ENCODE measurements at regions not wholly inside any gene's neighbourhood (a gene's known extent, or its start where the extent isn't known, plus 50 kb on each side); places are given as distances from the start of the nearest gene placed in this dataset.

DNA sequence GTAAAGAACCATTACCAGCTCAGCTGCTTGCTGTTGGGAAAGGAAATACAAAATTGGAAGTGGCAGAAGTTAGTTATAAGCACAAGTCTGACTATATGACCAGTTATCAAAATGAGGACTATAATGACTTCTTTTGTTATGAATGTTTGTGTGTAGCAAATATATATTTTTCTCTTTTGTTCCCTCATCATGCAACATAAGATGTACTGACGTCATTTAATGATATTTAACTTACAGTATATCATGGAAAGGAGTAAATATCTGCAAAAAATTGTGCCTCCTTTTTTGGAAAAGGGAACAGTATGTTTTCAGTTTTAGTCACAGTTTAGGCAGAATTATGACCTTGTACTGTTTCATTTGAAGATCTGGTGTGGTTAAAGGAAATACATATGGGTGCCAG lies 356.3 kb upstream of the SLITRK5 start:
- TF ChIP-seq CTCF (IDR thresholded peaks at IDR 0.05; ENCODE audit: unreplicated experiment): no peak
- Mint-ChIP-seq H3K27me3 (ENCODE audit: low read depth) (no peaks in the 10 kb centered on the region), H3K27ac (no peak overlapping the region), H3K9me3 (no peaks in the 10 kb centered on the region), H3K36me3 (no peaks in the 10 kb centered on the region), H3K4me3 (no peak overlapping the region), H3K4me1 (no peaks in the 10 kb centered on the region)
- DNase-seq (ENCODE audit: low spot score in 2 of 2, unreplicated experiment in 2 of 2): no peak

- no peak for TF ChIP-seq CTCF (IDR thresholded peaks at IDR 0.05; ENCODE audit: unreplicated experiment)
- no peak for DNase-seq (ENCODE audit: low spot score in 2 of 2, unreplicated experiment in 2 of 2)
- Mint-ChIP-seq H3K4me1 (peaks cover 3% of the 10 kb centered on the region), H3K9me3 (peaks cover 13% of the 10 kb centered on the region), H3K27ac (no peak overlapping the region), H3K36me3 (no peaks in the 10 kb centered on the region), H3K4me3 (no peak overlapping the region), H3K27me3 (ENCODE audit: low read depth) (no peaks in the 10 kb centered on the region)
These were observed 348.8 kb upstream of the SLITRK5 start for GRCh38 chr13:87322386-87322785.

DNA sequence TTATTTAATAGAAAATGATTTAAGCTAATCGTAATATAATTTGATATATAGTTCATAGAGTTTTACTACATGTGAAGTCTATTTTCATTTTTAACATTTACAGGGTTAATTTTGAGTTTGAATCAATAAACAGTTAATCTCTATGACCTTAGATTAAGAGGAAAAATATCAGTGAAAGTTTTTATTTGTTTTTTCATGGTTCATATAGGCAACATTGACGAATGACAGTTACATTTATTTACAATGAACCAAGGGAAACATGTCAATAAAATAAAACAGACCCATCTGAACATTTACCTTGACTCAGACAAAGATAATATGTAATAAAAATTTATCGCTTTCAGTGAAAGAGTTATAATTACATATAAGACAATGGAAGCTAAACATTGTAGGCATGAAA lies 346.6 kb upstream of the SLITRK5 start:
- Mint-ChIP-seq H3K9me3 (peaks cover 13% of the 10 kb centered on the region), H3K4me3 (no peak overlapping the region), H3K27me3 (ENCODE audit: low read depth) (no peaks in the 10 kb centered on the region), H3K27ac (no peak overlapping the region), H3K36me3 (no peaks in the 10 kb centered on the region), H3K4me1 (peaks cover 3% of the 10 kb centered on the region)
- TF ChIP-seq CTCF (IDR thresholded peaks at IDR 0.05; ENCODE audit: unreplicated experiment): no peak
- no peak for DNase-seq (ENCODE audit: low spot score in 2 of 2, unreplicated experiment in 2 of 2)

DNA sequence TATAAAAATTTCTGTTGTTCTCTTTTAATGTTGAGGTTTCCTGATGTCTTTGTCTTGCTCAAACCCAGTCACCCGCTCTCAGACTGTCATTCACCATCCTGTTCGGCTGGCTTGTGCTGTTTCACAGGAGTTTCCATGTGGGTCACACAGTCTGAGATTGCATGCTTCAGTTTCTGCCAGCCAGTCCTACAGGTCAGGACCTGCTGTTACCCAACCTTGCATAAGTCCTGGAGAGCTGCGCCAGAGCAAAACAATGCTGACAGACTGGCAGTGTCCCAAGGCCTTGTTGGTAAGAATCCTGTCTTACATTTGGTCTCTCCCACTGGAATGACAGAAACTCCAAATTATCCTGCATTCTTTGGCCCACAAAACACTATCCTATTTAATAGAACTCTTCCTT lies 340.0 kb upstream of the SLITRK5 start:
- H3K4me3 Mint-ChIP-seq: no peak overlapping the region
- no peak for DNase-seq (ENCODE audit: low spot score in 2 of 2, unreplicated experiment in 2 of 2)
- H3K9me3 Mint-ChIP-seq: peaks cover 26% of the 10 kb centered on the region
- no peak for TF ChIP-seq CTCF (IDR thresholded peaks at IDR 0.05; ENCODE audit: unreplicated experiment)
- no peak overlapping the region for H3K27ac Mint-ChIP-seq
- H3K36me3 Mint-ChIP-seq: no peaks in the 10 kb centered on the region
- H3K4me1 Mint-ChIP-seq: peaks cover 1% of the 10 kb centered on the region
- no peaks in the 10 kb centered on the region for H3K27me3 Mint-ChIP-seq (ENCODE audit: low read depth)

DNA sequence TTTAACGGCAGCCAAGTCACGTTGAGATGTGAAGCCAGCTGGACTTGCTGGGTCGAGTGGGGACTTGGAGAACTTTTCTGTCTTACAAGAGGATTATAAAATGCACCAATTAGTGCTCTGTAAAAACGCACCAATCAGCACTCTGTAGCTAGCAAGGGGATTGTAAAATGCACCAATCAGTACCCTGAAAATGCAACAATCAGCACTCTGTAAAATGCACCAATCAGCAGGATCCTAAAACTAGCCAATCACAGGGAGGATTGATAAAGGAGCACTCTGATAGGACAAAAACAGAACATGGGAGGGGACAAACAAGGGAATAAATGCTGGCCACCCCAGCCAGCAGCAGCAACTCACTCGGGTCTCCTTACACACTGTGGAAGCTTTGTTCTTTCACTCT lies 337.6 kb upstream of the SLITRK5 start:
- H3K27ac Mint-ChIP-seq: no peak overlapping the region

More for the DNA sequence above, 337.6 kb upstream of the SLITRK5 start:
- no peaks in the 10 kb centered on the region for H3K4me1 Mint-ChIP-seq
- DNase-seq (ENCODE audit: low spot score in 2 of 2, unreplicated experiment in 2 of 2): no peak
- H3K36me3 Mint-ChIP-seq: no peaks in the 10 kb centered on the region
- H3K27me3 Mint-ChIP-seq (ENCODE audit: low read depth): no peaks in the 10 kb centered on the region
- H3K9me3 Mint-ChIP-seq: peaks cover 15% of the 10 kb centered on the region
- H3K4me3 Mint-ChIP-seq: no peak overlapping the region
- no peak for TF ChIP-seq CTCF (IDR thresholded peaks at IDR 0.05; ENCODE audit: unreplicated experiment)

Measured in mesothelial cell of epicardium (in vitro differentiated cells).